ENCODE measurements at regions not wholly inside any gene's neighbourhood (a gene's known extent, or its start where the extent isn't known, plus 50 kb on each side); places are given as distances from the start of the nearest gene placed in this dataset.

GRCh38 chr3:163951397-163951987 lies 1126.8 kb downstream of the SI start:
- POLR2A ChIA-PET: no interaction called here

GRCh38 chr3:163946785-163947184 lies 1131.5 kb downstream of the SI start:
- WGBS (ENCODE audit: low lambda C conversion rate): 82% methylated on average over 4 of the region's 4 CpGs
- H3K27me3 ChIP-seq (ENCODE audit: insufficient read depth): no peaks in the 10 kb centered on the region
- TF ChIP-seq NFIC (IDR thresholded peaks at IDR 0.05; ENCODE audit: borderline replicate concordance): no peak
- no peak for TF ChIP-seq SMC3 (IDR thresholded peaks at IDR 0.05; ENCODE audit: low read depth, low read length)
- TF ChIP-seq PBX3 (IDR thresholded peaks at IDR 0.05): no peak
- no peak for TF ChIP-seq REST (IDR thresholded peaks at IDR 0.05; ENCODE audit: low read depth, low read length)
- TF ChIP-seq NRF1 (IDR thresholded peaks at IDR 0.05; ENCODE audit: low read depth, low read length): no peak
- no peak for TF ChIP-seq FOSL2 (IDR thresholded peaks at IDR 0.05; ENCODE audit: borderline replicate concordance, low read depth)
- TF ChIP-seq GABPA (IDR thresholded peaks at IDR 0.05; ENCODE audit: low read depth): no peak
- TF ChIP-seq YY1 (IDR thresholded peaks at IDR 0.05; ENCODE audit: low read depth): no peak
- no peak overlapping the region for H3K4me2 ChIP-seq
- DNase-seq: no peak
- no peaks in the 10 kb centered on the region for H4K20me1 ChIP-seq (ENCODE audit: insufficient read depth)
- no peaks in the 10 kb centered on the region for H3K36me3 ChIP-seq (replicated peaks in 1 of 2; ENCODE audit: control insufficient read depth in 1 of 2, insufficient read depth in 2 of 2, low read length in 1 of 2)
- H2AFZ ChIP-seq (ENCODE audit: low read depth): no peak overlapping the region
- no peaks in the 10 kb centered on the region; the same call in 1 of the 2 replicates for H3K9me2 ChIP-seq
- no peak overlapping the region for H3K4me3 ChIP-seq (ENCODE audit: low read depth in 2 of 2, low read length in 1 of 2)
- H3K27ac ChIP-seq (ENCODE audit: low read depth in 2 of 2, low read length in 1 of 2): no peak overlapping the region
- ChIA-PET CTCF (no interaction called here), POLR2A (no interaction called here)
- no peaks in the 10 kb centered on the region for H3F3A ChIP-seq (replicated peaks; ENCODE audit: insufficient read depth)
- no peaks in the 10 kb centered on the region for H3K4me1 ChIP-seq (ENCODE audit: control insufficient read depth in 1 of 2, insufficient read depth in 2 of 2, low read depth in 1 of 2, low read length in 1 of 2)
- H3K9me3 ChIP-seq: no peaks in the 10 kb centered on the region
- H3K9ac ChIP-seq: no peak overlapping the region
- H3K79me2 ChIP-seq (ENCODE audit: insufficient read depth): no peaks in the 10 kb centered on the region

More at GRCh38 chr3:163951397-163951987, 1126.8 kb downstream of the SI start:
- Histone ChIP-seq H3K27me3 (ENCODE audit: insufficient read depth) (no peaks in the 10 kb centered on the region), H2AFZ (ENCODE audit: low read depth) (no peak overlapping the region), H3K4me1 (ENCODE audit: control insufficient read depth in 1 of 2, insufficient read depth in 2 of 2, low read depth in 1 of 2, low read length in 1 of 2) (no peaks in the 10 kb centered on the region), H3K9me3 (no peaks in the 10 kb centered on the region), H3K4me2 (no peak overlapping the region), H3F3A (replicated peaks; ENCODE audit: insufficient read depth) (no peaks in the 10 kb centered on the region), H3K4me3 (ENCODE audit: low read depth in 2 of 2, low read length in 1 of 2) (no peak overlapping the region), H3K79me2 (ENCODE audit: insufficient read depth) (no peaks in the 10 kb centered on the region), H3K36me3 (replicated peaks in 1 of 2; ENCODE audit: control insufficient read depth in 1 of 2, insufficient read depth in 2 of 2, low read length in 1 of 2) (no peaks in the 10 kb centered on the region), H3K27ac (ENCODE audit: low read depth in 2 of 2, low read length in 1 of 2) (no peak overlapping the region), H4K20me1 (ENCODE audit: insufficient read depth) (no peaks in the 10 kb centered on the region), H3K9me2 (peaks cover 3% of the 10 kb centered on the region; the same call in 1 of the 2 replicates), H3K9ac (no peak overlapping the region)
- TF ChIP-seq RAD21 (IDR thresholded peaks at IDR 0.05; ENCODE audit: low read length) (peak; percentile 59), NFIC (IDR thresholded peaks at IDR 0.05; ENCODE audit: borderline replicate concordance) (no peak), SIN3A (IDR thresholded peaks at IDR 0.05; ENCODE audit: borderline replicate concordance, low read depth, low read length) (no peak), MXI1 (IDR thresholded peaks at IDR 0.05; ENCODE audit: low read depth, low read length) (no peak), CTCF (IDR thresholded peaks at IDR 0.05) (peak; percentile 16), SMC3 (IDR thresholded peaks at IDR 0.05; ENCODE audit: low read depth, low read length) (peak; percentile 46; the same call in 1 of the 2 replicates), USF2 (IDR thresholded peaks at IDR 0.05; ENCODE audit: borderline replicate concordance, low read depth, low read length) (no peak)
- WGBS (ENCODE audit: low lambda C conversion rate): 4% methylated on average over 2 of the region's 2 CpGs
- DNase-seq: peak; percentile 10
- CTCF ChIA-PET: interaction anchor here (0.6 to 1.5 kb wide), 13 partner anchors 8 to 1659 kb away, joined by 3 to 8 read pairs (median 3); no protein-coding TSS in a partner anchor

Measured in SK-N-SH (cell line).